AG10803 (cell line): ENCODE measurements at regions not wholly inside any gene's neighbourhood (a gene's known extent, or its start where the extent isn't known, plus 50 kb on each side); places are given as distances from the start of the nearest gene placed in this dataset.
"Not testable (repeated sequence)": the region's sequence is repeated elsewhere in the genome, so short reads cannot be mapped to it uniquely, and the experiment has no call there.

Experiments used
- DNase-seq: peaks from one replicate; pipeline ENCODE4 v3.0.0; 2010; ENCODE audit warnings: low read depth
- H3K4me3 ChIP-seq: 2 replicates; pipeline ENCODE4 v1.5.1; 2011; ENCODE audit warnings: mild to moderate bottlenecking, low read length, control low read depth
- TF ChIP-seq, protein P1 (sequence below): conservative IDR thresholded peaks from 2 replicates; pipeline ENCODE4 v1.5.1; 2011; ENCODE audit warnings: mild to moderate bottlenecking, low read length, control low read depth, inconsistent platforms

DNA sequence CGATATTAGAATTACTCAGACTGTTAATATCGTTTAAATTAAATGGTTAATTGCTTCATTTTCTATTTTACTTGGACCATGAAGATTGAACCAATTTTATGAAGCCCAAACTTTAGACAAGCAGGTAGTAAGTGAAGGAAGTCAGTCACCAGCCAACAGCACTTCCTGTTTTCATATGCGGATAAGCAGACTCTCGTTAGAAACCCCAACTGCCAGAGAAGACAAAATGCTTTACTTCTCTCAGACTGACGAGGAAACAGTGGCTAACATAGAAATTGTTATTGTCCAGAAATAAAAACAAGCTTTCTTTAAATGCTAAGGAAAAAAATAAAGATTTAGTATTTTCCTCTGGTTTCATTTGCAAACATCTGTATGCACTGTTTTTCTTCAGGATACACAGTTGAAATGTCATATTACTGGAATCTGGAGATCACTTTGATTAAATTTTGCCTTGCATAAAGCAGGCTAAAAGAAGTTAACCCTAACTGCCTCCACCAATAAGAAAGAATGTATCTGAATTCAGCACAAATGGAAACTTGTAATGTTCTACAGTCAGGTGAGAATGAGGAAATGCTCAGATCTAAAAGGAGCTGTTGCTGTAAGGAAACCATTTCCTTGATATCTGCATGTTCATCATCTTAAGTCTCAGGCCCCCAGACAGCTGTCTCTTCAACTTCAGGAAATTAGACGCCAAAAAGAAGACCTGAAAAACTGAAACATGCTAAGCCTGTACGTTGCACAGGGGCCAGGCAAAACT lies 129.8 kb upstream of the SAMSN1 start:
- TF ChIP-seq, protein P1, sequence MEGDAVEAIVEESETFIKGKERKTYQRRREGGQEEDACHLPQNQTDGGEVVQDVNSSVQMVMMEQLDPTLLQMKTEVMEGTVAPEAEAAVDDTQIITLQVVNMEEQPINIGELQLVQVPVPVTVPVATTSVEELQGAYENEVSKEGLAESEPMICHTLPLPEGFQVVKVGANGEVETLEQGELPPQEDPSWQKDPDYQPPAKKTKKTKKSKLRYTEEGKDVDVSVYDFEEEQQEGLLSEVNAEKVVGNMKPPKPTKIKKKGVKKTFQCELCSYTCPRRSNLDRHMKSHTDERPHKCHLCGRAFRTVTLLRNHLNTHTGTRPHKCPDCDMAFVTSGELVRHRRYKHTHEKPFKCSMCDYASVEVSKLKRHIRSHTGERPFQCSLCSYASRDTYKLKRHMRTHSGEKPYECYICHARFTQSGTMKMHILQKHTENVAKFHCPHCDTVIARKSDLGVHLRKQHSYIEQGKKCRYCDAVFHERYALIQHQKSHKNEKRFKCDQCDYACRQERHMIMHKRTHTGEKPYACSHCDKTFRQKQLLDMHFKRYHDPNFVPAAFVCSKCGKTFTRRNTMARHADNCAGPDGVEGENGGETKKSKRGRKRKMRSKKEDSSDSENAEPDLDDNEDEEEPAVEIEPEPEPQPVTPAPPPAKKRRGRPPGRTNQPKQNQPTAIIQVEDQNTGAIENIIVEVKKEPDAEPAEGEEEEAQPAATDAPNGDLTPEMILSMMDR = no peak
- H3K4me3 ChIP-seq = no peak overlapping the region

DNA sequence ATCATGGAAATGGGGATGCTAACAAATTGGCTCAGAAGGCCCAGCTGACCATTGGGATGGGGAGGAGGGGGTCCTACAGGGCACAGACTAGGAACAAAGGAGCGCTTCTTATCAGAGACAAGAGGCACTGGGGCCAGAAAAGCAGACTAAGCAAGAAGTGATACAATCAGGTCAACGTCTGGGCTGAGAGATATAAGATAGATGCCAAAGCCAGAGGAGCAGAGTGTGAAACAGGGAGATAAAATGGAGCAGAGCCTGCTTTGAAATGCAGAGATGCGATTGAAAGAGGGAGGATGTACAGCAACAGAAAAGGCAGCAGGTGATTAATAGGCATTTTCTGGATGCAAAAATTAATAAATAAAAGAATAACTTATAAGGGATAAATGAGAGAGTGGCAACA lies 127.5 kb upstream of the SAMSN1 start:
- TF ChIP-seq, protein P1 = no peak
- DNase-seq = no peak
- no peak overlapping the region for H3K4me3 ChIP-seq

More for the DNA sequence above, 129.8 kb upstream of the SAMSN1 start:
- DNase-seq = no peak

DNA sequence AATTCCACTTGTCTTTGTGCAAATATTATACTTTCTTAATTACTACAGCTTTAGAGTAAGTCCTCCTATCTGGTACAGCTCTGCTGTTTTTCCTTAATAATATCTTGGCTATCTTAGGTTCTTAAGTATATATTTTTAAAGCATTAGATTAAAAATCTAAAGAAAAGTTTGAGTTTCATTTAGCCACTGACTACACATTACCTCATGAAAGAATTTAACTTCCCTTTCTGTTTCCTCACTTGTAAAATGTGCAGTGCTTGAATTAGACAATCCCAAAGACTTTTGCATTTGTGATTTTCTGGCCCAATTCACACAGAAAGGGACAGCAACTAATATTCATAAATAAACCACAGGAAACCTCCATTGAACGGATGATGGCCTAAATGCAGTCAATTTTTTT lies 126.4 kb upstream of the SAMSN1 start:
- TF ChIP-seq, protein P1 = no peak
- no peak for DNase-seq
- H3K4me3 ChIP-seq = no peak overlapping the region

DNA sequence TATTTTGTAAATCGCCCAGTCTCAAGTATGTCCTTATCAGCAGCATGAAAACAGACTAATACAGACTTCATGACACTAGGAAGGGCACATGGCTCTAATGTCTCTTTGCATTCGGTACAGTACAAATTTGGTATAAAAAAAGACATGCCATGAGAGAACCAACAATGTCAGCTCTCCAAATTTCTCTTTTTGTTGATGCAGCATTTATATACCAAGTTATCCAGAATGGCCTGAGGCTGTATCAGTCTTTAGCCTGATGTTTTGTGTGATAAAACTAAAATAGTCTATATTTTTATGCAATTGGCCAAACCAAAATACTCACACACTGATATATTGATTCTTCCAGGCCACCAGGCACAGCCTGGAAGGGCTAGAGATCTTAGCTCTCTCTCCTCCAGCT lies 124.3 kb upstream of the SAMSN1 start:
- TF ChIP-seq, protein P1 = no peak
- no peak for DNase-seq
- no peak overlapping the region for H3K4me3 ChIP-seq

DNA sequence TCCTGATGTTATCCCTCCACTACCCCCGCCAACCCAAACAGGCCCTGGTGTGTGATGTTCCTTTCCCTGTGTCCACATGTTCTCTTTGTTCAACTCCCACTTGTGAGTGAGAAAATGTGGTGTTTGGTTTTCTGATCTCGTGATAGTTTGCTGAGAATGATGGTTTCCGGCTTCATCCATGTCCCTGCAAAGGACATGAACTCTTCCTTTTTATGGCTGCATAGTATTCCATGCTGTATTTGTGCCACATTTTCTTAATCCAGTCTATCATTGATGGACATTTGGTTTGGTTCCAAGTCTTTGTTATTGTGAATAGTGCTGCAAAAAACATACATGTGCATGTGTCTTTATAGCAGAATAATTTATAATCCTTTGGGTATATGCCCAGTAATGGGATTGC lies 123.0 kb upstream of the SAMSN1 start:
- H3K4me3 ChIP-seq, DNase-seq: not testable (repeated sequence)

DNA sequence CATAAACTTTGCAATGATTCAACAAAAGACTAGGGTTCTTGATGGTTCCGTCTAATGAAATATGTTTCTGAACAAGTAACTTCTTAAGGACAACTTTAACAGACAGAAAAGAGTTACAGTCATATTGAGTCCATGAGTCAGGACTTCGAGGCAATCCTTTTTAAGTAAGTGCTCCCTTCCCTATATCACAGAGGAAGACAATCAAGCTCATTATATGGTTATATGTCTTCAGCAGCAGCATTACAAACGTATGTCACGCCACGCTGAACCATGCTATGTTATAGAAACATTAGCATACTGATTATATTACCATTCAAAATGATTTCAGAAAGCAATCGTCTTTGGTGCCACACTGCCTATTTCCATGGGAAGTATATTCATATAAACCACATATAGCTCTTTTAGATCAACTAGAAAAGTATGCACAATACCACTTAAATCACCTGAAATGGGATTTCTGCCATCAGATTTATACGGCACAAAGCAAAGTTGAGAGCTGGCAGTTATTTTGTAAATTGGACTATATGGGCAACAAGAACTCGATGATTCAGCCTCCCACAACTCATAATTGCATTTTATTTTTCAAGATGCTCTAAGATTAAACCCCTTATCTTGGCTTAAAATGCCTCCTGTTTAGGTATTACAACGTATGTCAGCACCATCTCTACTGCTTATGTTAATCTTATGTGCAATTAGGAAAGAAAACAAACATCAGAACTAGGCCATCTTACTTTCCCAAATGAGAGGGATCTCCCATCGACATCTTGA lies 111.3 kb upstream of the SAMSN1 start:
- no peak overlapping the region for H3K4me3 ChIP-seq
- DNase-seq = no peak
- TF ChIP-seq, protein P1 = no peak

DNA sequence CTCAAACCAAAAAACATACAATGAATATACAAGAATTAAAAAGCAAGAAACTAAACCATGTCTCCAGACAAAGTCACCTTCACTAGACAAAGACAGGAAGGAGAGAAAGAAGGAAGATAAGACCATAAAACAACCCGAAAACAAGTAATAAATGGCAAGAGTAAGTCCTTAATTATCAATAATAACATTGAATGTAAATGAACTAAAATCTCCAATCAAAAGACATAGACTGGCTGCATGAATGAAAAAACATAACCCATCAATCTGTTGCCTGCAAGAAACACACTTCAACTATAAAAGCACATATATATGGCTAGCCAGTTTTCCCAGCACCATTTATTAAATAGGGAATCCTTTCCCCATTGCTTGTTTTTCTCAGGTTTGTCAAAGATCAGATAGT lies 100.8 kb upstream of the SAMSN1 start:
- TF ChIP-seq, protein P1 = no peak
- DNase-seq = no peak
- H3K4me3 ChIP-seq = no peak overlapping the region
